ENCODE measurements at regions not wholly inside any gene's neighbourhood (a gene's known extent, or its start where the extent isn't known, plus 50 kb on each side); places are given as distances from the start of the nearest gene placed in this dataset.

- TF ChIP-seq, protein P1, sequence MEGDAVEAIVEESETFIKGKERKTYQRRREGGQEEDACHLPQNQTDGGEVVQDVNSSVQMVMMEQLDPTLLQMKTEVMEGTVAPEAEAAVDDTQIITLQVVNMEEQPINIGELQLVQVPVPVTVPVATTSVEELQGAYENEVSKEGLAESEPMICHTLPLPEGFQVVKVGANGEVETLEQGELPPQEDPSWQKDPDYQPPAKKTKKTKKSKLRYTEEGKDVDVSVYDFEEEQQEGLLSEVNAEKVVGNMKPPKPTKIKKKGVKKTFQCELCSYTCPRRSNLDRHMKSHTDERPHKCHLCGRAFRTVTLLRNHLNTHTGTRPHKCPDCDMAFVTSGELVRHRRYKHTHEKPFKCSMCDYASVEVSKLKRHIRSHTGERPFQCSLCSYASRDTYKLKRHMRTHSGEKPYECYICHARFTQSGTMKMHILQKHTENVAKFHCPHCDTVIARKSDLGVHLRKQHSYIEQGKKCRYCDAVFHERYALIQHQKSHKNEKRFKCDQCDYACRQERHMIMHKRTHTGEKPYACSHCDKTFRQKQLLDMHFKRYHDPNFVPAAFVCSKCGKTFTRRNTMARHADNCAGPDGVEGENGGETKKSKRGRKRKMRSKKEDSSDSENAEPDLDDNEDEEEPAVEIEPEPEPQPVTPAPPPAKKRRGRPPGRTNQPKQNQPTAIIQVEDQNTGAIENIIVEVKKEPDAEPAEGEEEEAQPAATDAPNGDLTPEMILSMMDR (IDR thresholded peaks at IDR 0.05): no peak
- TF ChIP-seq POLR2A (IDR thresholded peaks at IDR 0.05): no peak
Measured at GRCh38 chr6:144757299-144757698, 472.2 kb downstream of the UTRN start.
